MM.1S (cell line): ENCODE measurements at regions not wholly inside any gene's neighbourhood (a gene's known extent, or its start where the extent isn't known, plus 50 kb on each side); places are given as distances from the start of the nearest gene placed in this dataset.
A peak's percentile ranks its signal among the peaks of the same experiment; 100 is the strongest.

Experiments used
- CTCF ChIP-seq: fragments of 300-600 bp; sonication (generic); IDR thresholded peaks from 2 replicates; pipeline ENCODE4 v1.5.1; 2016; ENCODE audit warnings: antibody characterized with exemption, low read length, mixed read lengths
- EZH2 ChIP-seq: fragments of 300-600 bp; sonication (generic); optimal IDR thresholded peaks from 2 replicates; pipeline ENCODE3; 2017; ENCODE audit warnings: low read depth, mild to moderate bottlenecking, antibody characterized with exemption, low read length, mixed read lengths

- TF ChIP-seq CTCF (peak; percentile 18), EZH2 (no peak)
These were observed 353.2 kb downstream of the BCAT1 start for GRCh38 chr12:24595652-24596235.
